ENCODE measurements at regions not wholly inside any gene's neighbourhood (a gene's known extent, or its start where the extent isn't known, plus 50 kb on each side); places are given as distances from the start of the nearest gene placed in this dataset.

DNA sequence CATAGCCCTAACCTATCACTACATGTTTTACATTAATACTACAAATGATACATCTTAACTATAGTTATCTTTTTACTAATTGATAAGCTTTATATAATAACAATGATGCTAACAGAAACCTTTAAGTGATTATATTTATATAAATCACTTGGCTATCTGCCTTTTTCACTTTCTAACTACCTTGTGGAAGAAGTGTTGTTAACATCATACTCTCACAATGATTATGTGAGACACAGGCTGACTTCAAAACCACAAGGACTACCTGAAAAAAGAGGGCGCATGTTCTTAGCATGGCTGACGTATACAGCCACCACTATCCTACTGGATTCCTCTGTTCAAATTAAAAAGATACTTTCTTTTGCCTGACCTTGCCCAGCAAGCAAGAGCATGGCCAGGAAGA lies 135.3 kb upstream of the SOX5 start:
- H3K27me3 ChIP-seq (ENCODE audit: control insufficient read depth, insufficient read depth, low read length): no peaks in the 10 kb centered on the region
- no peak overlapping the region for H3K27ac ChIP-seq (ENCODE audit: low read length)
- in situ Hi-C loops (cut with HindIII; ENCODE audit: low pct_unique_long_range_greater_than_20kb, low sequenced_read_pairs) (no loop called here), intact Hi-C loops (cut with micrococcal nuclease; ENCODE audit: unreplicated experiment) (no loop called here)
- no peak overlapping the region for H3K4me3 ChIP-seq (ENCODE audit: low read depth in 2 of 2, low read length in 2 of 2)
- no peaks in the 10 kb centered on the region for H3K4me1 ChIP-seq (ENCODE audit: control insufficient read depth, insufficient read depth, low read length)
- TF ChIP-seq, protein P1, sequence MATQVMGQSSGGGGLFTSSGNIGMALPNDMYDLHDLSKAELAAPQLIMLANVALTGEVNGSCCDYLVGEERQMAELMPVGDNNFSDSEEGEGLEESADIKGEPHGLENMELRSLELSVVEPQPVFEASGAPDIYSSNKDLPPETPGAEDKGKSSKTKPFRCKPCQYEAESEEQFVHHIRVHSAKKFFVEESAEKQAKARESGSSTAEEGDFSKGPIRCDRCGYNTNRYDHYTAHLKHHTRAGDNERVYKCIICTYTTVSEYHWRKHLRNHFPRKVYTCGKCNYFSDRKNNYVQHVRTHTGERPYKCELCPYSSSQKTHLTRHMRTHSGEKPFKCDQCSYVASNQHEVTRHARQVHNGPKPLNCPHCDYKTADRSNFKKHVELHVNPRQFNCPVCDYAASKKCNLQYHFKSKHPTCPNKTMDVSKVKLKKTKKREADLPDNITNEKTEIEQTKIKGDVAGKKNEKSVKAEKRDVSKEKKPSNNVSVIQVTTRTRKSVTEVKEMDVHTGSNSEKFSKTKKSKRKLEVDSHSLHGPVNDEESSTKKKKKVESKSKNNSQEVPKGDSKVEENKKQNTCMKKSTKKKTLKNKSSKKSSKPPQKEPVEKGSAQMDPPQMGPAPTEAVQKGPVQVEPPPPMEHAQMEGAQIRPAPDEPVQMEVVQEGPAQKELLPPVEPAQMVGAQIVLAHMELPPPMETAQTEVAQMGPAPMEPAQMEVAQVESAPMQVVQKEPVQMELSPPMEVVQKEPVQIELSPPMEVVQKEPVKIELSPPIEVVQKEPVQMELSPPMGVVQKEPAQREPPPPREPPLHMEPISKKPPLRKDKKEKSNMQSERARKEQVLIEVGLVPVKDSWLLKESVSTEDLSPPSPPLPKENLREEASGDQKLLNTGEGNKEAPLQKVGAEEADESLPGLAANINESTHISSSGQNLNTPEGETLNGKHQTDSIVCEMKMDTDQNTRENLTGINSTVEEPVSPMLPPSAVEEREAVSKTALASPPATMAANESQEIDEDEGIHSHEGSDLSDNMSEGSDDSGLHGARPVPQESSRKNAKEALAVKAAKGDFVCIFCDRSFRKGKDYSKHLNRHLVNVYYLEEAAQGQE (IDR thresholded peaks at IDR 0.05; ENCODE audit: insufficient read depth in 1 of 2, low read depth in 2 of 2, low read length in 1 of 2): no peak
- no peak for TF ChIP-seq POLR2AphosphoS5 (IDR thresholded peaks at IDR 0.05; ENCODE audit: low read depth, low read length)
- TF ChIP-seq TCF7L2 (IDR thresholded peaks at IDR 0.05; ENCODE audit: low read depth, low read length): no peak
- TF ChIP-seq CTCF (IDR thresholded peaks at IDR 0.05): no peak
- no peak for TF ChIP-seq SIN3A (IDR thresholded peaks at IDR 0.05; ENCODE audit: borderline replicate concordance, insufficient read depth, low read depth, low read length)
- DNase-seq (ENCODE audit: low read depth, low spot score) (no peak), ATAC-seq (no peak)
- CTCF ChIA-PET: no interaction called here
- POLR2A ChIA-PET: no interaction called here
- no TSS peak for BruUV-seq (replicated peaks)
- no peaks in the 10 kb centered on the region for H3K36me3 ChIP-seq (ENCODE audit: control insufficient read depth, insufficient read depth, low read length)
- no peaks in the 10 kb centered on the region for H3K9me3 ChIP-seq (ENCODE audit: control insufficient read depth, insufficient read depth, low read depth, low read length)

DNA sequence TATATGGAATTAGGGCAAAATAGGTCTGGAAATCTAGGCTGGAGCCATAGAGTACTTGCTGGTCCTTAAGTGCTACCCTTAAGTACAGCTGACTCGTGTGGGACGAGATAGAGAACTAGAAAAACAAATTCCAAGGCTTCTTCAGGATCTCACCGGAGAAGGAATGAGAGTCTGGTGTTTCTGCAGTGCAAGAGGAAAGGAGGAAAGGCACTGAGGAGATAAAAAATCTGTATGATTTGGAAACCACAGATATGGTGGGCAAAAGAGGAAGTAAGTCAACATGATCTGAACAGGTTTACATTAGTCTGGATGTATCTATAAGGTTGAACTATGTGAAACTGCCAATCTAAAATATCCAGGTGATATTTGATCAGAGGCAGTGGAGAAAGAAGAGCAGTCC lies 134.4 kb upstream of the SOX5 start:
- TF ChIP-seq, protein P1 (IDR thresholded peaks at IDR 0.05; ENCODE audit: insufficient read depth in 1 of 2, low read depth in 2 of 2, low read length in 1 of 2): no peak
- TF ChIP-seq POLR2AphosphoS5 (IDR thresholded peaks at IDR 0.05; ENCODE audit: low read depth, low read length) (no peak), TCF7L2 (IDR thresholded peaks at IDR 0.05; ENCODE audit: low read depth, low read length) (no peak), CTCF (IDR thresholded peaks at IDR 0.05) (no peak), SIN3A (IDR thresholded peaks at IDR 0.05; ENCODE audit: borderline replicate concordance, insufficient read depth, low read depth, low read length) (no peak)
- DNase-seq (ENCODE audit: low read depth, low spot score) (no peak), ATAC-seq (no peak)
- Histone ChIP-seq H3K9me3 (ENCODE audit: control insufficient read depth, insufficient read depth, low read depth, low read length) (no peaks in the 10 kb centered on the region), H3K4me3 (ENCODE audit: low read depth in 2 of 2, low read length in 2 of 2) (no peak overlapping the region), H3K36me3 (ENCODE audit: control insufficient read depth, insufficient read depth, low read length) (no peaks in the 10 kb centered on the region), H3K27ac (ENCODE audit: low read length) (no peak overlapping the region), H3K27me3 (ENCODE audit: control insufficient read depth, insufficient read depth, low read length) (no peaks in the 10 kb centered on the region), H3K4me1 (ENCODE audit: control insufficient read depth, insufficient read depth, low read length) (no peaks in the 10 kb centered on the region)
- ChIA-PET POLR2A (no interaction called here), CTCF (no interaction called here)
- in situ Hi-C loops (cut with HindIII; ENCODE audit: low pct_unique_long_range_greater_than_20kb, low sequenced_read_pairs) (no loop called here), intact Hi-C loops (cut with micrococcal nuclease; ENCODE audit: unreplicated experiment) (no loop called here)
- no TSS peak for BruUV-seq (replicated peaks)

Measured in Panc1 (cell line).